GM12865 (cell line): ENCODE measurements at regions not wholly inside any gene's neighbourhood (a gene's known extent, or its start where the extent isn't known, plus 50 kb on each side); places are given as distances from the start of the nearest gene placed in this dataset.
A peak's percentile ranks its signal among the peaks of the same experiment; 100 is the strongest.

Experiments used
- DNase-seq: peaks from one replicate; pipeline ENCODE4 v3.0.0; 2010; ENCODE audit warnings: low read depth
- H3K4me3 ChIP-seq: 2 replicates; pipeline ENCODE4 v1.5.1; 2011; ENCODE audit warnings: mild to moderate bottlenecking, low read depth, low read length, control low read depth
- CTCF ChIP-seq: IDR thresholded peaks from 2 replicates; pipeline ENCODE4 v1.5.1; 2011; ENCODE audit warnings: low read length, control low read depth, low read depth, inconsistent platforms; ENCODE audit not compliant: insufficient read depth; ENCODE audit errors: missing control alignments

GRCh38 chr21:14603202-14603601, 57.1 kb upstream of the SAMSN1 start:
- no peak for DNase-seq
- no peak for TF ChIP-seq CTCF
- no peak overlapping the region for H3K4me3 ChIP-seq

DNA sequence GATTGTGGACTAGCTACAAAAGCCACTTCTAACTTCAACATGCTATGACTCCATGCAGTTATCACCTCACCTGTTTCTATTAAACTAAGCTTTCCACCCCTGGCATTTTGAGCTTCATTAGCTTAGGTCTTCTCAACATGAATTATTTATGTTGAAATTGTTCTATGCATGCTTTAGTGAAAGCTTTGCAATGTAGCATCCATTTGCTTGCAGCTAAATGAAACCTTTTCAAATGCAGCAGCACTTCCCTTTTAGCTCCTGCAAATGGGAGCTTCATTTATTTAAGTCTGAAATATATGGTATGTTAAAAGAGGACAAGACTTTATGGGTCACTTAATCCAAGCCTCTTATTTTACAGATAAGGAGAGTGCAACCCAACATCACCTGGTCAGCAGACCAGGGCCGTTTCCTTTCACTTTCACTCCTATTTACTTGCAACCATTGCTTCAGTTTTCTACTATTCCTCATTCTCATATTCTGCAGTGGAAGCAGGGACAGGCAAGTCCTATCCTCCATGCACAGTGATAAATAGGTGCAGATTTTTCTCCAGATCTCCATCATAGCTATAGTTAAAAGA, 56.4 kb upstream of the SAMSN1 start:
- peak overlapping the region; percentile 10; the same call in 1 of the 2 replicates for H3K4me3 ChIP-seq
- peak; percentile 45 for DNase-seq
- TF ChIP-seq CTCF, result no peak

DNA sequence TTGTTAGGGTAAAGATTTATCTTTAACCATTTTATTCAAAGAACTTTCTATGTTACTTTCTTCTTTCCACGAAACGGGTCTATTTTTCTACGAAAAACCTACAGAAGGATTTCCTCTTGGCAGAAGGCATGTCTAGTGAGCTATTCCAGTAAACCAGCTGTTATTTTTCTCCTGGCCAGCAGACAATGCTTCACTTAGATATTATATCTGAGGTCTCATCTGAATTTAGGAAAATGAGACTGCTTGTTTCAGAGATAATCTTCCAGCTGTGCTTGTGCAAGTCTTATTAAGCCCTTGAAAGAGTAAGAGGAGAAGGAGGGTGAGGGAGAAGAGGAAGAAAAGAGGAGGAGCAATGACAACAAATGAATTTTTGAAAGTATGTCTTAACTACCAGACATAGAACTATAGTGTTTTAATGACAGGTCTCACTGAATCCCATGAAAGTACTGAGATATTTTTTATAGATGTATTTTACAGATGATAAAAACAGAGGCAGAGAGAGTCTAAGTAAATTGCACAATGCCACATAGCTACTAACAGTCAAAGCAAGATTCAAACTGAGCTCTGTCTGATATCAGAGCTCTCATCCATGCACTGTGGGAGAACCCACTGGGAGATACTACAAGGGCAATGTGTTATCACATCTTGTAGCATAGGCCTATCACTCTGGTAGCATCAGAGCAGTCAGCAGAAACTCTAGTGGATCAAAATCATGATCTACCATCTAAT, 54.6 kb upstream of the SAMSN1 start:
- H3K4me3 ChIP-seq, result no peak overlapping the region
- no peak for TF ChIP-seq CTCF
- DNase-seq, result no peak

GRCh38 chr21:14598065-14598464, 52.0 kb upstream of the SAMSN1 start:
- no peak for DNase-seq
- no peak overlapping the region for H3K4me3 ChIP-seq
- TF ChIP-seq CTCF, result no peak
